Neural cell (in vitro differentiated cells): ENCODE measurements at regions not wholly inside any gene's neighbourhood (a gene's known extent, or its start where the extent isn't known, plus 50 kb on each side); places are given as distances from the start of the nearest gene placed in this dataset.
"Not testable (repeated sequence)": the region's sequence is repeated elsewhere in the genome, so short reads cannot be mapped to it uniquely, and the experiment has no call there.

Experiments used
- H2AFZ ChIP-seq: fragments of 200-600, 300-800 bp; sonication (generic), shearing (Covaris generic); 2 replicates; pipeline ENCODE4 v1.6.0; 2014; ENCODE audit warnings: low read depth, mild to moderate bottlenecking, antibody characterized with exemption, low read length, moderate library complexity
- H3F3A ChIP-seq: fragments of 200-600 bp; shearing (Covaris generic); 2 replicates; pipeline ENCODE4 v1.6.1; 2016; ENCODE audit warnings: mild to moderate bottlenecking, moderate library complexity, mixed read lengths, antibody characterized with exemption, low read length; ENCODE audit not compliant: insufficient read depth, poor library complexity, severe bottlenecking
- H3K27ac ChIP-seq: fragments of 200-600, 300-800 bp; sonication (generic), shearing (Covaris generic); 2 replicates; pipeline ENCODE4 v1.5.1; 2014; ENCODE audit warnings: mild to moderate bottlenecking, low read length, moderate library complexity
- H3K27me3 ChIP-seq: fragments of 300-800, 200-600 bp; sonication (generic), shearing (Covaris generic); 2 replicates; pipeline ENCODE4 v1.6.0; 2014; ENCODE audit warnings: mild to moderate bottlenecking, low read depth, low read length, moderate library complexity; ENCODE audit not compliant: insufficient read depth
- H3K36me3 ChIP-seq: fragments of 300-800, 200-600 bp; sonication (generic), shearing (Covaris generic); 2 replicates; pipeline ENCODE4 v1.5.1; 2014; ENCODE audit warnings: mild to moderate bottlenecking, antibody characterized with exemption, low read length, moderate library complexity; ENCODE audit not compliant: insufficient read depth
- H3K4me2 ChIP-seq: fragments of 300-800, 200-600 bp; sonication (generic), shearing (Covaris generic); 2 replicates; pipeline ENCODE4 v1.6.0; 2014; ENCODE audit warnings: mild to moderate bottlenecking, low read length
- H3K4me3 ChIP-seq: fragments of 300-800, 200-600 bp; sonication (generic), shearing (Covaris generic); 2 replicates; pipeline ENCODE4 v1.5.1; 2014; ENCODE audit warnings: mild to moderate bottlenecking, low read length, moderate library complexity
- H3K79me2 ChIP-seq: fragments of 200-600 bp; shearing (Covaris generic); replicated peaks from 2 replicates; pipeline ENCODE4 v1.6.0; 2014; ENCODE audit warnings: mild to moderate bottlenecking, low read length, moderate library complexity; ENCODE audit not compliant: insufficient read depth
- H3K9ac ChIP-seq: fragments of 300-800, 200-600 bp; sonication (generic), shearing (Covaris generic); 2 replicates; pipeline ENCODE4 v1.6.1; 2016; ENCODE audit warnings: mild to moderate bottlenecking, low read length, mixed read lengths
- H3K9me2 ChIP-seq: fragments of 200-600 bp; shearing (Covaris generic); 2 replicates; pipeline ENCODE4 v1.6.1; 2016; ENCODE audit warnings: mild to moderate bottlenecking, low read length, mixed read lengths; ENCODE audit not compliant: insufficient read depth
- H3K9me3 ChIP-seq: fragments of 200-600, 300-800 bp; sonication (generic), shearing (Covaris generic); 2 replicates; pipeline ENCODE4 v1.6.1; 2016; ENCODE audit warnings: mild to moderate bottlenecking, mixed run types, low read length, moderate library complexity, mixed read lengths
- H4K20me1 ChIP-seq: fragments of 200-600 bp; shearing (Covaris generic); 2 replicates; pipeline ENCODE4 v1.6.1; 2016; ENCODE audit warnings: mild to moderate bottlenecking, mixed run types; ENCODE audit not compliant: insufficient read depth
- EP300 ChIP-seq: fragments of 450-650 bp; conservative IDR thresholded peaks from 2 replicates; pipeline ENCODE4 v1.6.1; 2014; ENCODE audit warnings: antibody characterized with exemption, mild to moderate bottlenecking, moderate library complexity; ENCODE audit not compliant: poor library complexity, severe bottlenecking
- EZH2 ChIP-seq: fragments of 200-600, 300-800 bp; shearing (Covaris generic), sonication (generic); IDR thresholded peaks from 2 replicates; pipeline ENCODE4 v1.6.1; 2014; ENCODE audit warnings: antibody characterized with exemption, low read length, borderline replicate concordance, mild to moderate bottlenecking; ENCODE audit not compliant: insufficient read depth, poor library complexity, severe bottlenecking
- MXI1 ChIP-seq: fragments of 450-650 bp; conservative IDR thresholded peaks from 2 replicates; pipeline ENCODE4 v1.6.1; 2014; ENCODE audit warnings: antibody characterized with exemption, mild to moderate bottlenecking; ENCODE audit not compliant: poor library complexity, severe bottlenecking
- POLR2AphosphoS5 ChIP-seq: IDR thresholded peaks from 2 replicates; pipeline ENCODE4 v1.6.1; 2012
- RAD21 ChIP-seq: fragments of 450-650 bp; conservative IDR thresholded peaks from 2 replicates; pipeline ENCODE4 v1.6.1; 2014; ENCODE audit warnings: antibody characterized with exemption, mild to moderate bottlenecking, moderate library complexity
- SMC3 ChIP-seq: fragments of 450-650 bp; conservative IDR thresholded peaks from 2 replicates; pipeline ENCODE4 v1.6.1; 2014; ENCODE audit warnings: antibody characterized with exemption, mild to moderate bottlenecking, moderate library complexity; ENCODE audit not compliant: poor library complexity
- TAF1 ChIP-seq: IDR thresholded peaks from 2 replicates; pipeline ENCODE4 v1.6.1; 2012; ENCODE audit warnings: low read depth
- TF ChIP-seq, protein P1 (sequence below): IDR thresholded peaks from 2 replicates; pipeline ENCODE4 v1.6.1; 2012; ENCODE audit warnings: borderline replicate concordance
- TF ChIP-seq, protein P2 (sequence below): fragments of 450-650 bp; IDR thresholded peaks from 2 replicates; pipeline ENCODE4 v1.5.1; 2014; ENCODE audit warnings: antibody characterized with exemption, mild to moderate bottlenecking, moderate library complexity; ENCODE audit not compliant: poor library complexity, severe bottlenecking

DNA sequence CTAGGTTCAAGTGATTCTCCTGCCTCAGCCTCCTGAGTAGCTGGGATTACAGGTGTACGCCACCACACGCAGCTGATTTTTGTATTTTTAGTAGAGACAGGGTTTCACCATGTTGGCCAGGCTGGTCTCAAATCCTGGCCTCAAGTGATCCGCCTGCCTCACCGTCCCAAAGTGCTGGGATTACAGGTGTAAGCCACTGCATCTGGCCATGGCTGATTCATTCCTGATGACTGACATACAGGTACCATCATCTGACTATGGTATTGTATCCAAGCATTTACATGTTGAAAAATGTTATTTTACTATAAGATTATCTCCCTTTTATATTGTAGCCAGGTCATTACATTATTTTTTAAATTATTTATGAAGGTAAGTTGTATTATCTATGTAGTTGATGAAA lies 180.5 kb downstream of the NRP2 start:
- H3K4me3 ChIP-seq, H3K9ac ChIP-seq, H3K9me3 ChIP-seq, H3K4me2 ChIP-seq, H3K27me3 ChIP-seq, H3K9me2 ChIP-seq, H3K79me2 ChIP-seq, H3K27ac ChIP-seq, H4K20me1 ChIP-seq, H3F3A ChIP-seq, H3K36me3 ChIP-seq, H2AFZ ChIP-seq: not testable (repeated sequence)

DNA sequence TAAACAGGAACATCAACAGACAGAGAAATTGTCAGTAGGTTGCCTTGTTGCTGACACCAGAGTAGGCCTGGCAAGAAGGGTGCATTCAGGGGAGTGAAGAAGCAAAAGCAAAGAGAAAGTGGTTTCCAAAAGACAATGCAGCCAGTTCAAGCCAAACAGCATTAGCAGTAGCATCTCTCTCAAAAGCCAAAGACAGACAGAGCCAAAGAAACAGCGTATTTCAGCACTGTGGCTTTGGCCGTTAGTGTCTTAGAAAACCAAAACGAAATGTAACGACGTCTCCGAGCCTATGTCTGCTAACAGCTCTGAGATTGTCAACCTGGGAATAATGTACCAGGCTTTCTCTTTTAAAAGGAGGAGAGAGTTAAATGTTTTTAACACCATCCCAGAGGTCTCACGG lies 178.6 kb downstream of the NRP2 start:
- Histone ChIP-seq H3K36me3 (no peaks in the 10 kb centered on the region), H3K27ac (no peak overlapping the region), H3K9me3 (no peaks in the 10 kb centered on the region), H3K4me2 (no peak overlapping the region), H2AFZ (no peak overlapping the region), H3K4me3 (no peak overlapping the region), H3K9ac (no peak overlapping the region), H3K27me3 (no peaks in the 10 kb centered on the region), H3K79me2 (no peaks in the 10 kb centered on the region), H3K9me2 (no peaks in the 10 kb centered on the region), H3F3A (no peaks in the 10 kb centered on the region), H4K20me1 (no peaks in the 10 kb centered on the region)
- TF ChIP-seq, protein P1, sequence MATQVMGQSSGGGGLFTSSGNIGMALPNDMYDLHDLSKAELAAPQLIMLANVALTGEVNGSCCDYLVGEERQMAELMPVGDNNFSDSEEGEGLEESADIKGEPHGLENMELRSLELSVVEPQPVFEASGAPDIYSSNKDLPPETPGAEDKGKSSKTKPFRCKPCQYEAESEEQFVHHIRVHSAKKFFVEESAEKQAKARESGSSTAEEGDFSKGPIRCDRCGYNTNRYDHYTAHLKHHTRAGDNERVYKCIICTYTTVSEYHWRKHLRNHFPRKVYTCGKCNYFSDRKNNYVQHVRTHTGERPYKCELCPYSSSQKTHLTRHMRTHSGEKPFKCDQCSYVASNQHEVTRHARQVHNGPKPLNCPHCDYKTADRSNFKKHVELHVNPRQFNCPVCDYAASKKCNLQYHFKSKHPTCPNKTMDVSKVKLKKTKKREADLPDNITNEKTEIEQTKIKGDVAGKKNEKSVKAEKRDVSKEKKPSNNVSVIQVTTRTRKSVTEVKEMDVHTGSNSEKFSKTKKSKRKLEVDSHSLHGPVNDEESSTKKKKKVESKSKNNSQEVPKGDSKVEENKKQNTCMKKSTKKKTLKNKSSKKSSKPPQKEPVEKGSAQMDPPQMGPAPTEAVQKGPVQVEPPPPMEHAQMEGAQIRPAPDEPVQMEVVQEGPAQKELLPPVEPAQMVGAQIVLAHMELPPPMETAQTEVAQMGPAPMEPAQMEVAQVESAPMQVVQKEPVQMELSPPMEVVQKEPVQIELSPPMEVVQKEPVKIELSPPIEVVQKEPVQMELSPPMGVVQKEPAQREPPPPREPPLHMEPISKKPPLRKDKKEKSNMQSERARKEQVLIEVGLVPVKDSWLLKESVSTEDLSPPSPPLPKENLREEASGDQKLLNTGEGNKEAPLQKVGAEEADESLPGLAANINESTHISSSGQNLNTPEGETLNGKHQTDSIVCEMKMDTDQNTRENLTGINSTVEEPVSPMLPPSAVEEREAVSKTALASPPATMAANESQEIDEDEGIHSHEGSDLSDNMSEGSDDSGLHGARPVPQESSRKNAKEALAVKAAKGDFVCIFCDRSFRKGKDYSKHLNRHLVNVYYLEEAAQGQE = no peak
- no peak for TF ChIP-seq TAF1
- no peak for TF ChIP-seq POLR2AphosphoS5
- TF ChIP-seq, protein P2, sequence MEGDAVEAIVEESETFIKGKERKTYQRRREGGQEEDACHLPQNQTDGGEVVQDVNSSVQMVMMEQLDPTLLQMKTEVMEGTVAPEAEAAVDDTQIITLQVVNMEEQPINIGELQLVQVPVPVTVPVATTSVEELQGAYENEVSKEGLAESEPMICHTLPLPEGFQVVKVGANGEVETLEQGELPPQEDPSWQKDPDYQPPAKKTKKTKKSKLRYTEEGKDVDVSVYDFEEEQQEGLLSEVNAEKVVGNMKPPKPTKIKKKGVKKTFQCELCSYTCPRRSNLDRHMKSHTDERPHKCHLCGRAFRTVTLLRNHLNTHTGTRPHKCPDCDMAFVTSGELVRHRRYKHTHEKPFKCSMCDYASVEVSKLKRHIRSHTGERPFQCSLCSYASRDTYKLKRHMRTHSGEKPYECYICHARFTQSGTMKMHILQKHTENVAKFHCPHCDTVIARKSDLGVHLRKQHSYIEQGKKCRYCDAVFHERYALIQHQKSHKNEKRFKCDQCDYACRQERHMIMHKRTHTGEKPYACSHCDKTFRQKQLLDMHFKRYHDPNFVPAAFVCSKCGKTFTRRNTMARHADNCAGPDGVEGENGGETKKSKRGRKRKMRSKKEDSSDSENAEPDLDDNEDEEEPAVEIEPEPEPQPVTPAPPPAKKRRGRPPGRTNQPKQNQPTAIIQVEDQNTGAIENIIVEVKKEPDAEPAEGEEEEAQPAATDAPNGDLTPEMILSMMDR = no peak
- TF ChIP-seq EP300 = no peak
- no peak for TF ChIP-seq SMC3

DNA sequence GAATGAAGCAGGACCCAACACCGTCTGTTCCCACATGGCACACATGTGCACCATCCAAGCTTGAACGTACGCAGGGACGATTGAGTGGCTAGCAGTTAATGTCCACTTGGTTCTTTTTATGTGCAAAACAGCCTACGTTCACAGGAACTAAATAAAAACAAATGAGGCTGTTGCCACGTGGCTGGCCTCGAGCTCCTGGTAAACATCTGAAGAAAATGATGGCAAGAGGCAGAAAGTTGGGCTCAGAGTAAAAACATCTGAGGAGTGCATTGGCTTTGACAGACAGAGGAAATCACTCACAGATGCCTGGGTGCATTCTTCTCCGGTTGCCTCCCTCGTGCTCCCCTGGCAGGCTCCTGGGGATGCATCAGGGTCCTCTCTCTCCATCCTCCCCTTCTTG lies 177.9 kb downstream of the NRP2 start:
- H3K27me3 ChIP-seq = no peaks in the 10 kb centered on the region
- no peaks in the 10 kb centered on the region for H4K20me1 ChIP-seq
- no peaks in the 10 kb centered on the region for H3K79me2 ChIP-seq
- no peak overlapping the region for H3K4me3 ChIP-seq
- H3F3A ChIP-seq = no peaks in the 10 kb centered on the region
- no peak overlapping the region for H3K27ac ChIP-seq
- no peak overlapping the region for H3K9ac ChIP-seq
- H2AFZ ChIP-seq = no peak overlapping the region
- no peaks in the 10 kb centered on the region for H3K36me3 ChIP-seq
- no peaks in the 10 kb centered on the region for H3K9me3 ChIP-seq
- no peak overlapping the region for H3K4me2 ChIP-seq
- TF ChIP-seq MXI1 (no peak), SMC3 (no peak), EP300 (no peak), EZH2 (no peak), POLR2AphosphoS5 (no peak), RAD21 (no peak), TAF1 (no peak)
- TF ChIP-seq, protein P2 = no peak
- TF ChIP-seq, protein P1 = no peak
- no peaks in the 10 kb centered on the region for H3K9me2 ChIP-seq
